ENCODE measurements at regions not wholly inside any gene's neighbourhood (a gene's known extent, or its start where the extent isn't known, plus 50 kb on each side); places are given as distances from the start of the nearest gene placed in this dataset.

GRCh38 chr6:92608751-92609150 is 810.6 kb downstream of the EPHA7 start:
- 61 to 77% methylated on average over 5 of the region's 5 CpGs for WGBS, 2 donors
- Histone ChIP-seq H3K27me3 (ENCODE audit: control insufficient read depth in 3 of 3, insufficient read depth in 3 of 3, low read length in 2 of 3) (no peaks in the 10 kb centered on the region), H3K9ac (ENCODE audit: insufficient read depth in 1 of 2, low read length in 2 of 2) (no peak overlapping the region), H3K4me1 (ENCODE audit: control insufficient read depth in 5 of 5, insufficient read depth in 5 of 5, low read length in 5 of 5) (no peaks in the 10 kb centered on the region), H3K9me3 (ENCODE audit: control insufficient read depth in 4 of 4, insufficient read depth in 3 of 4, low read length in 3 of 4) (no peaks in the 10 kb centered on the region), H3K4me3 (no peak overlapping the region), H3K36me3 (ENCODE audit: control insufficient read depth in 4 of 4, insufficient read depth in 4 of 4, low read length in 4 of 4) (no peaks in the 10 kb centered on the region), H3K27ac (ENCODE audit: low read depth in 1 of 2, low read length in 1 of 2) (no peak overlapping the region)
- no peak for TF ChIP-seq CTCF (IDR thresholded peaks at IDR 0.05; ENCODE audit: control extremely low read depth, extremely low read depth)
- DNase-seq: no peak
- ATAC-seq (ENCODE audit: insufficient read depth, low FRiP score): no peak

DNA sequence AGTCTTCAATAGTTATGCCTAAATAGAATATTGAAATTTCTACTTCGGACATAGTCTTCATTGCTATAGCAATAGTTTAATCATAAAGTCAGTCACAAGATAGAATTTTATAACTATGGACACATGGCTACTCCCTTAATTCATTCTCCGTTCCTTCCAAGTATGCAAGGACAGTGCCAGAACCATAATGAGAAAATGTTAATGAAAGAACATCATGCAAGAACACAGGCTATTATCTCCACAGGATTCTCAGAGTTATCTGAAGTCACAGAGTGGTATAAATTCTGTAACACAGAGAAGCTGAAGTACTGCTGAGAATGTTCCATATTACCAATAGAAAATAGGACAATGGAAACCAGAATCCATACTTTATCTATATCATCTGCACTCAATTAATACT is 826.2 kb downstream of the EPHA7 start:
- ATAC-seq (ENCODE audit: insufficient read depth, low FRiP score): no peak
- H3K27me3 ChIP-seq (ENCODE audit: control insufficient read depth in 3 of 3, insufficient read depth in 3 of 3, low read length in 2 of 3): no peaks in the 10 kb centered on the region
- no peak overlapping the region for H3K27ac ChIP-seq (ENCODE audit: low read depth in 1 of 2, low read length in 1 of 2)
- no peaks in the 10 kb centered on the region for H3K36me3 ChIP-seq (ENCODE audit: control insufficient read depth in 4 of 4, insufficient read depth in 4 of 4, low read length in 4 of 4)
- no peaks in the 10 kb centered on the region for H3K9me3 ChIP-seq (ENCODE audit: control insufficient read depth in 4 of 4, insufficient read depth in 3 of 4, low read length in 3 of 4)
- no peak overlapping the region for H3K4me3 ChIP-seq
- WGBS, 2 donors: 85 to 90% methylated on average over 2 of the region's 2 CpGs
- no peak for TF ChIP-seq CTCF (IDR thresholded peaks at IDR 0.05; ENCODE audit: control extremely low read depth, extremely low read depth)
- H3K4me1 ChIP-seq (ENCODE audit: control insufficient read depth in 5 of 5, insufficient read depth in 5 of 5, low read length in 5 of 5): no peaks in the 10 kb centered on the region
- no peak for DNase-seq
- H3K9ac ChIP-seq (ENCODE audit: insufficient read depth in 1 of 2, low read length in 2 of 2): no peak overlapping the region

GRCh38 chr6:92589996-92590395 is 829.4 kb downstream of the EPHA7 start:
- Histone ChIP-seq H3K9ac (ENCODE audit: insufficient read depth in 1 of 2, low read length in 2 of 2) (no peak overlapping the region), H3K27ac (ENCODE audit: low read depth in 1 of 2, low read length in 1 of 2) (no peak overlapping the region), H3K4me3 (no peak overlapping the region), H3K36me3 (ENCODE audit: control insufficient read depth in 4 of 4, insufficient read depth in 4 of 4, low read length in 4 of 4) (no peaks in the 10 kb centered on the region), H3K27me3 (ENCODE audit: control insufficient read depth in 3 of 3, insufficient read depth in 3 of 3, low read length in 2 of 3) (no peaks in the 10 kb centered on the region), H3K9me3 (ENCODE audit: control insufficient read depth in 4 of 4, insufficient read depth in 3 of 4, low read length in 3 of 4) (no peaks in the 10 kb centered on the region), H3K4me1 (ENCODE audit: control insufficient read depth in 5 of 5, insufficient read depth in 5 of 5, low read length in 5 of 5) (no peaks in the 10 kb centered on the region)
- DNase-seq (no peak), ATAC-seq (ENCODE audit: insufficient read depth, low FRiP score) (no peak)
- 40 to 74% methylated on average over 1 of the region's 1 CpG for WGBS, 2 donors
- no peak for TF ChIP-seq CTCF (IDR thresholded peaks at IDR 0.05; ENCODE audit: control extremely low read depth, extremely low read depth)

- no peak for TF ChIP-seq CTCF (IDR thresholded peaks at IDR 0.05; ENCODE audit: control extremely low read depth, extremely low read depth)
Observed at GRCh38 chr6:92588148-92588547, 831.2 kb downstream of the EPHA7 start.

More at GRCh38 chr6:92588148-92588547, 831.2 kb downstream of the EPHA7 start:
- ATAC-seq (ENCODE audit: insufficient read depth, low FRiP score) (no peak), DNase-seq (no peak)
- H3K27me3 ChIP-seq (ENCODE audit: control insufficient read depth in 3 of 3, insufficient read depth in 3 of 3, low read length in 2 of 3): no peaks in the 10 kb centered on the region
- H3K4me3 ChIP-seq: no peak overlapping the region
- 27 to 42% methylated on average over 3 of the region's 3 CpGs for WGBS, 2 donors
- H3K9ac ChIP-seq (ENCODE audit: insufficient read depth in 1 of 2, low read length in 2 of 2): no peak overlapping the region
- no peaks in the 10 kb centered on the region for H3K4me1 ChIP-seq (ENCODE audit: control insufficient read depth in 5 of 5, insufficient read depth in 5 of 5, low read length in 5 of 5)
- H3K36me3 ChIP-seq (ENCODE audit: control insufficient read depth in 4 of 4, insufficient read depth in 4 of 4, low read length in 4 of 4): no peaks in the 10 kb centered on the region
- H3K9me3 ChIP-seq (ENCODE audit: control insufficient read depth in 4 of 4, insufficient read depth in 3 of 4, low read length in 3 of 4): no peaks in the 10 kb centered on the region
- no peak overlapping the region for H3K27ac ChIP-seq (ENCODE audit: low read depth in 1 of 2, low read length in 1 of 2)

All from lung (tissue), 11 donors.